Fibroblast of lung (primary cell): ENCODE measurements at regions not wholly inside any gene's neighbourhood (a gene's known extent, or its start where the extent isn't known, plus 50 kb on each side); places are given as distances from the start of the nearest gene placed in this dataset.

Source experiments
- DNase-seq, 2 donors: peaks; one replicate each; pipeline versions ENCODE4 v3.0.0 to v3.0.0-alpha.2; 2010; ENCODE audit warnings: low read depth in 2 of 2
- H2AFZ ChIP-seq: 2 replicates; pipeline ENCODE4 v1.5.1; 2012; ENCODE audit warnings: low read length, control low read depth, inconsistent platforms
- H3K27ac ChIP-seq: 2 replicates; pipeline ENCODE4 v1.5.1; 2011; ENCODE audit warnings: low read length, control low read depth; ENCODE audit not compliant: insufficient read depth
- H3K27me3 ChIP-seq: 2 replicates; pipeline ENCODE4 v1.5.1; 2011; ENCODE audit warnings: mild to moderate bottlenecking, low read length; ENCODE audit not compliant: control insufficient read depth, insufficient read depth
- H3K36me3 ChIP-seq: 2 replicates; pipeline ENCODE4 v1.5.1; 2011; ENCODE audit warnings: low read length; ENCODE audit not compliant: control insufficient read depth, insufficient read depth
- H3K4me1 ChIP-seq: 2 replicates; pipeline ENCODE4 v1.5.1; 2011; ENCODE audit warnings: low read length; ENCODE audit not compliant: control insufficient read depth, insufficient read depth; ENCODE audit errors: extremely low read depth
- H3K4me2 ChIP-seq: 2 replicates; pipeline ENCODE4 v1.5.1; 2011; ENCODE audit warnings: low read length, control low read depth; ENCODE audit not compliant: insufficient read depth; ENCODE audit errors: extremely low read depth
- H3K4me3 ChIP-seq, 4 experiments: fragments of 200-600 bp in 1 of 4; sonication (generic) in 1 of 4; replicated peaks in 1 of 4; 2 replicates each; pipeline ENCODE4 v1.5.1; 2011 to 2016; ENCODE audit warnings: low read length in 4 of 4, low read depth in 3 of 4, mild to moderate bottlenecking in 3 of 4, control low read depth in 2 of 4, inconsistent platforms in 1 of 4, mixed read lengths in 1 of 4; ENCODE audit not compliant: insufficient read depth in 1 of 4; ENCODE audit errors: control extremely low read depth in 1 of 4
- H3K79me2 ChIP-seq: 2 replicates; pipeline ENCODE4 v1.5.1; 2012; ENCODE audit warnings: mild to moderate bottlenecking, low read length, inconsistent platforms; ENCODE audit not compliant: control insufficient read depth, insufficient read depth
- H3K9ac ChIP-seq: 2 replicates; pipeline ENCODE4 v1.5.1; 2011; ENCODE audit warnings: mild to moderate bottlenecking, low read length, control low read depth; ENCODE audit not compliant: insufficient read depth
- H3K9me3 ChIP-seq: 2 replicates; pipeline ENCODE4 v1.5.1; 2012; ENCODE audit warnings: low read depth, low read length; ENCODE audit not compliant: control insufficient read depth, insufficient read depth
- H4K20me1 ChIP-seq: 2 replicates; pipeline ENCODE4 v1.5.1; 2011; ENCODE audit warnings: low read length; ENCODE audit not compliant: control insufficient read depth, insufficient read depth; ENCODE audit errors: extremely low read depth
- CTCF ChIP-seq, 2 donors: IDR thresholded peaks in 1 of 2; conservative IDR thresholded peaks in 1 of 2; 1 replicate in 1 of 2; 2 replicates in 1 of 2; pipeline ENCODE4 v1.5.1; 2011 to 2012; ENCODE audit warnings: low read length in 2 of 2, control low read depth in 1 of 2, inconsistent platforms in 1 of 2, low read depth in 1 of 2, mild to moderate bottlenecking in 1 of 2
- EZH2 ChIP-seq: IDR thresholded peaks from 2 replicates; pipeline ENCODE4 v1.5.1; 2012; ENCODE audit warnings: low read length, control low read depth, mild to moderate bottlenecking; ENCODE audit errors: missing control alignments

GRCh38 chr7:119413314-119413805 is 859.6 kb upstream of the KCND2 start:
- Histone ChIP-seq H3K79me2 (no peaks in the 10 kb centered on the region), H3K27ac (no peak overlapping the region), H3K4me3 (no peak overlapping the region), H3K4me2 (no peak overlapping the region), H2AFZ (no peak overlapping the region), H3K4me1 (no peaks in the 10 kb centered on the region), H3K27me3 (no peaks in the 10 kb centered on the region), H3K36me3 (no peaks in the 10 kb centered on the region), H4K20me1 (no peaks in the 10 kb centered on the region), H3K9me3 (no peaks in the 10 kb centered on the region), H3K9ac (no peak overlapping the region)
- no peak for DNase-seq
- no peak for TF ChIP-seq CTCF (conservative IDR thresholded peaks at IDR 0.05 in 1 of 2, IDR thresholded peaks at IDR 0.05 in 1 of 2; ENCODE audit: low read depth in 1 of 2, low read length in 2 of 2)
- no peak for TF ChIP-seq EZH2

GRCh38 chr7:119415682-119416081 is 857.3 kb upstream of the KCND2 start:
- Histone ChIP-seq H3K36me3 (no peaks in the 10 kb centered on the region), H3K27ac (no peak overlapping the region), H3K4me3 (no peak overlapping the region), H4K20me1 (no peaks in the 10 kb centered on the region), H3K79me2 (no peaks in the 10 kb centered on the region), H3K27me3 (no peaks in the 10 kb centered on the region), H3K9me3 (no peaks in the 10 kb centered on the region), H3K9ac (no peak overlapping the region), H2AFZ (no peak overlapping the region), H3K4me1 (no peaks in the 10 kb centered on the region), H3K4me2 (no peak overlapping the region)
- no peak for DNase-seq
- TF ChIP-seq CTCF (conservative IDR thresholded peaks at IDR 0.05 in 1 of 2, IDR thresholded peaks at IDR 0.05 in 1 of 2; ENCODE audit: low read depth in 1 of 2, low read length in 2 of 2) (no peak), EZH2 (no peak)

GRCh38 chr7:119421657-119422056 is 851.3 kb upstream of the KCND2 start:
- TF ChIP-seq CTCF (conservative IDR thresholded peaks at IDR 0.05 in 1 of 2, IDR thresholded peaks at IDR 0.05 in 1 of 2; ENCODE audit: low read depth in 1 of 2, low read length in 2 of 2), result no peak
- no peak for TF ChIP-seq EZH2
- Histone ChIP-seq H3K27me3 (no peaks in the 10 kb centered on the region), H4K20me1 (no peaks in the 10 kb centered on the region), H3K36me3 (no peaks in the 10 kb centered on the region), H3K4me3 (no peak overlapping the region), H3K79me2 (no peaks in the 10 kb centered on the region), H3K27ac (no peak overlapping the region), H3K9ac (no peak overlapping the region), H2AFZ (no peak overlapping the region), H3K9me3 (no peaks in the 10 kb centered on the region), H3K4me2 (no peak overlapping the region), H3K4me1 (no peaks in the 10 kb centered on the region)
- no peak for DNase-seq
